ENCODE measurements at regions not wholly inside any gene's neighbourhood (a gene's known extent, or its start where the extent isn't known, plus 50 kb on each side); places are given as distances from the start of the nearest gene placed in this dataset.

- no peak for TF ChIP-seq CTCF (conservative IDR thresholded peaks at IDR 0.05; ENCODE audit: low read depth, low read length)
- no peak overlapping the region for H3K4me3 ChIP-seq (ENCODE audit: low read depth, low read length)
- no peak for DNase-seq (ENCODE audit: low read depth)
These were observed 147.9 kb downstream of the PTGER3 start for GRCh38 chr1:70899735-70900134.

- no peak for DNase-seq (ENCODE audit: low read depth)
- no peak overlapping the region for H3K4me3 ChIP-seq (ENCODE audit: low read depth, low read length)
- no peak for TF ChIP-seq CTCF (conservative IDR thresholded peaks at IDR 0.05; ENCODE audit: low read depth, low read length)
These were observed 145.4 kb downstream of the PTGER3 start for GRCh38 chr1:70902211-70902610.

- H3K4me3 ChIP-seq (ENCODE audit: low read depth, low read length): no peak overlapping the region
- no peak for DNase-seq (ENCODE audit: low read depth)
- TF ChIP-seq CTCF (conservative IDR thresholded peaks at IDR 0.05; ENCODE audit: low read depth, low read length): no peak
These were observed 140.8 kb downstream of the PTGER3 start for GRCh38 chr1:70906800-70907199.

GRCh38 chr1:70907563-70908310 is 139.9 kb downstream of the PTGER3 start:
- no peak for TF ChIP-seq CTCF (conservative IDR thresholded peaks at IDR 0.05; ENCODE audit: low read depth, low read length)
- no peak for DNase-seq (ENCODE audit: low read depth)
- no peak overlapping the region for H3K4me3 ChIP-seq (ENCODE audit: low read depth, low read length)

- DNase-seq (ENCODE audit: low read depth): no peak
- no peak for TF ChIP-seq CTCF (conservative IDR thresholded peaks at IDR 0.05; ENCODE audit: low read depth, low read length)
- no peak overlapping the region for H3K4me3 ChIP-seq (ENCODE audit: low read depth, low read length)
These were observed 138.3 kb downstream of the PTGER3 start for GRCh38 chr1:70909262-70909822.

GRCh38 chr1:70910013-70910412 is 137.6 kb downstream of the PTGER3 start:
- H3K4me3 ChIP-seq (ENCODE audit: low read depth, low read length): no peak overlapping the region
- DNase-seq (ENCODE audit: low read depth): no peak

More at GRCh38 chr1:70910013-70910412, 137.6 kb downstream of the PTGER3 start:
- TF ChIP-seq CTCF (conservative IDR thresholded peaks at IDR 0.05; ENCODE audit: low read depth, low read length): no peak

All from choroid plexus epithelial cell (primary cell).